Right renal pelvis (tissue), 4 donors: ENCODE measurements at regions not wholly inside any gene's neighbourhood (a gene's known extent, or its start where the extent isn't known, plus 50 kb on each side); places are given as distances from the start of the nearest gene placed in this dataset.

Experiments used
- DNase-seq, 4 donors: peaks; one replicate each; pipeline ENCODE4 v3.0.0-alpha.2; 2013; ENCODE audit warnings: low read depth in 4 of 4, low spot score in 3 of 4, missing footprints in 1 of 4

GRCh38 chr21:31570824-31571566 lies 88.5 kb upstream of the SOD1 start:
- no peak for DNase-seq

GRCh38 chr21:31566611-31567010 lies 92.9 kb upstream of the SOD1 start:
- DNase-seq: no peak

GRCh38 chr21:31566064-31566463 lies 93.4 kb upstream of the SOD1 start:
- DNase-seq: no peak

- DNase-seq: no peak
These were observed 95.1 kb upstream of the SOD1 start for GRCh38 chr21:31564439-31564838.

GRCh38 chr21:31560479-31560878 lies 99.0 kb upstream of the SOD1 start:
- DNase-seq: no peak

- DNase-seq: peak; percentile 94 to 97 (median 96)
These were observed 99.9 kb upstream of the SOD1 start for GRCh38 chr21:31559368-31560119.

GRCh38 chr21:31558962-31559367 lies 100.5 kb upstream of the SOD1 start:
- DNase-seq: peak; percentile 85 to 93 (median 90)

GRCh38 chr21:31558189-31558961 lies 101.1 kb upstream of the SOD1 start:
- peak in 1 of 4 donors; percentile 34 for DNase-seq

GRCh38 chr21:31557421-31558188 lies 101.9 kb upstream of the SOD1 start:
- DNase-seq: peak in 1 of 4 donors; percentile 20

- no peak for DNase-seq
These were observed 102.8 kb upstream of the SOD1 start for GRCh38 chr21:31556662-31557061.

GRCh38 chr21:31555741-31556191 lies 103.7 kb upstream of the SOD1 start:
- DNase-seq: no peak

- no peak for DNase-seq
These were observed 104.9 kb upstream of the SOD1 start for GRCh38 chr21:31554511-31555022.

GRCh38 chr21:31553926-31554325 lies 105.6 kb upstream of the SOD1 start:
- no peak for DNase-seq

GRCh38 chr21:31553461-31553860 lies 106.0 kb upstream of the SOD1 start:
- DNase-seq: no peak

- no peak for DNase-seq
These were observed 106.7 kb upstream of the SOD1 start for GRCh38 chr21:31552826-31553225.

GRCh38 chr21:31550070-31550469 lies 109.4 kb upstream of the SOD1 start:
- no peak for DNase-seq

GRCh38 chr21:31548688-31549087 lies 110.8 kb upstream of the SOD1 start:
- no peak for DNase-seq

- no peak for DNase-seq
These were observed 112.9 kb upstream of the SOD1 start for GRCh38 chr21:31546443-31547170.

- no peak for DNase-seq
These were observed 114.5 kb upstream of the SOD1 start for GRCh38 chr21:31545036-31545435.

GRCh38 chr21:31543191-31543590 lies 116.3 kb upstream of the SOD1 start:
- DNase-seq: no peak
